ENCODE measurements at regions not wholly inside any gene's neighbourhood (a gene's known extent, or its start where the extent isn't known, plus 50 kb on each side); places are given as distances from the start of the nearest gene placed in this dataset.

GRCh38 chr1:109817881-109818270, 54.2 kb upstream of the EPS8L3 start:
- TF ChIP-seq POLR2AphosphoS5 (IDR thresholded peaks at IDR 0.05) (no peak), EZH2 (IDR thresholded peaks at IDR 0.05; ENCODE audit: borderline replicate concordance, insufficient read depth, low read length, poor library complexity, severe bottlenecking) (no peak), CTCF (IDR thresholded peaks at IDR 0.05; ENCODE audit: poor library complexity, severe bottlenecking) (no peak)

Data from neural cell (in vitro differentiated cells).